Left hindlimb (tissue), 1 donor: ENCODE measurements at regions not wholly inside any gene's neighbourhood (a gene's known extent, or its start where the extent isn't known, plus 50 kb on each side); places are given as distances from the start of the nearest gene placed in this dataset.
A peak's percentile ranks its signal among the peaks of the same experiment; 100 is the strongest.
"Not testable (repeated sequence)": the region's sequence is repeated elsewhere in the genome, so short reads cannot be mapped to it uniquely, and the experiment has no call there.

Experiments
- DNase-seq: peaks from one replicate; pipeline ENCODE4 v3.0.0-alpha.2; 2018

- DNase-seq, result peak; percentile 55
These were observed 68.5 kb downstream of the TMCO5A start for GRCh38 chr15:38002883-38003477.

GRCh38 chr15:38004218-38004861 lies 69.9 kb downstream of the TMCO5A start:
- no peak for DNase-seq

- no peak for DNase-seq
These were observed 71.7 kb downstream of the TMCO5A start for GRCh38 chr15:38005953-38006808.

- DNase-seq, result no peak
These were observed 76.0 kb downstream of the TMCO5A start for GRCh38 chr15:38010395-38010794.

- DNase-seq, result no peak
These were observed 78.5 kb downstream of the TMCO5A start for GRCh38 chr15:38012894-38013293.

GRCh38 chr15:38017721-38018120 lies 83.3 kb downstream of the TMCO5A start:
- no peak for DNase-seq

GRCh38 chr15:38019066-38019465 lies 84.6 kb downstream of the TMCO5A start:
- DNase-seq, result no peak

- DNase-seq, result no peak
These were observed 86.8 kb downstream of the TMCO5A start for GRCh38 chr15:38021259-38021658.

GRCh38 chr15:38024293-38025091 lies 90.1 kb downstream of the TMCO5A start:
- DNase-seq, result no peak

GRCh38 chr15:38025656-38026055 lies 91.2 kb downstream of the TMCO5A start:
- DNase-seq, result not testable (repeated sequence)

GRCh38 chr15:38028869-38029268 lies 94.4 kb downstream of the TMCO5A start:
- no peak for DNase-seq

GRCh38 chr15:38029736-38030135 lies 95.3 kb downstream of the TMCO5A start:
- DNase-seq, result no peak

- no peak for DNase-seq
These were observed 96.2 kb downstream of the TMCO5A start for GRCh38 chr15:38030609-38031008.

GRCh38 chr15:38035701-38036100 lies 101.3 kb downstream of the TMCO5A start:
- no peak for DNase-seq

GRCh38 chr15:38036790-38037338 lies 102.4 kb downstream of the TMCO5A start:
- DNase-seq, result no peak

GRCh38 chr15:38038659-38039442 lies 104.4 kb downstream of the TMCO5A start:
- no peak for DNase-seq

GRCh38 chr15:38040615-38041014 lies 106.2 kb downstream of the TMCO5A start:
- no peak for DNase-seq

GRCh38 chr15:38041576-38041975 lies 107.1 kb downstream of the TMCO5A start:
- no peak for DNase-seq

GRCh38 chr15:38042211-38042610 lies 107.8 kb downstream of the TMCO5A start:
- no peak for DNase-seq

- DNase-seq, result no peak
These were observed 108.4 kb downstream of the TMCO5A start for GRCh38 chr15:38042707-38043445.
